ENCODE measurements at regions not wholly inside any gene's neighbourhood (a gene's known extent, or its start where the extent isn't known, plus 50 kb on each side); places are given as distances from the start of the nearest gene placed in this dataset.

- TF ChIP-seq ZC3H10 (CRISPR knock-in tag; IDR thresholded peaks at IDR 0.05) (no peak), TCF4 (CRISPR knock-in tag; IDR thresholded peaks at IDR 0.05; ENCODE audit: borderline replicate concordance) (no peak), BACH2 (CRISPR knock-in tag; IDR thresholded peaks at IDR 0.05; ENCODE audit: borderline replicate concordance) (no peak), CREB5 (CRISPR knock-in tag; IDR thresholded peaks at IDR 0.05; ENCODE audit: low read depth) (no peak), POU6F1 (CRISPR knock-in tag; IDR thresholded peaks at IDR 0.05; ENCODE audit: borderline replicate concordance, low read depth) (no peak), RARB (CRISPR knock-in tag; IDR thresholded peaks at IDR 0.05) (no peak), PATZ1 (CRISPR knock-in tag; IDR thresholded peaks at IDR 0.05; ENCODE audit: borderline replicate concordance) (no peak)
Observed at GRCh38 chr2:181841079-181841478, 50.5 kb upstream of the ITPRID2 start.
